Neural progenitor cell (in vitro differentiated cells): ENCODE measurements at regions not wholly inside any gene's neighbourhood (a gene's known extent, or its start where the extent isn't known, plus 50 kb on each side); places are given as distances from the start of the nearest gene placed in this dataset.

Source experiments
- DNase-seq: peaks from one replicate; pipeline ENCODE4 v3.0.0-alpha.2; 2016; ENCODE audit warnings: low spot score
- H2AFZ ChIP-seq: fragments of 200-600 bp; sonication (generic); replicated peaks from 2 replicates; pipeline ENCODE4 v1.6.1; 2016; ENCODE audit warnings: antibody characterized with exemption
- H3F3A ChIP-seq: fragments of 200-600 bp; sonication (generic); 2 replicates; pipeline ENCODE4 v1.6.1; 2016; ENCODE audit warnings: antibody characterized with exemption, low read depth
- H3K27ac ChIP-seq: fragments of 200-600 bp; sonication (generic); 2 replicates; pipeline ENCODE4 v1.5.1; 2016; ENCODE audit warnings: mild to moderate bottlenecking
- H3K27me3 ChIP-seq: fragments of 200-600 bp; sonication (generic); 2 replicates; pipeline ENCODE4 v1.6.1; 2016; ENCODE audit warnings: mild to moderate bottlenecking, moderate library complexity
- H3K36me3 ChIP-seq: fragments of 200-600 bp; sonication (generic); 2 replicates; pipeline ENCODE4 v1.5.1; 2016
- H3K4me1 ChIP-seq: fragments of 200-600 bp; sonication (generic); 2 replicates; pipeline ENCODE4 v1.6.1; 2016; ENCODE audit warnings: mixed run types
- H3K4me2 ChIP-seq: fragments of 200-600 bp; sonication (generic); 2 replicates; pipeline ENCODE4 v1.6.1; 2016
- H3K4me3 ChIP-seq: fragments of 200-600 bp; sonication (generic); 2 replicates; pipeline ENCODE4 v1.5.1; 2016
- H3K79me2 ChIP-seq: fragments of 200-600 bp; sonication (generic); 2 replicates; pipeline ENCODE4 v1.6.1; 2016; ENCODE audit warnings: low read depth
- H3K9ac ChIP-seq: fragments of 200-600 bp; sonication (generic); 2 replicates; pipeline ENCODE4 v1.6.1; 2016
- H3K9me3 ChIP-seq: fragments of 200-600 bp; sonication (generic); 2 replicates; pipeline ENCODE4 v1.5.1; 2016; ENCODE audit warnings: low read depth
- H4K20me1 ChIP-seq: fragments of 200-600 bp; sonication (generic); 2 replicates; pipeline ENCODE4 v1.6.1; 2016; ENCODE audit warnings: low read depth
- H3K27ac Mint-ChIP-seq: 3 replicates; pipeline ENCODE4 v1.8.0; 2021; ENCODE audit warnings: mixed read lengths
- H3K27me3 Mint-ChIP-seq: 2 replicates; pipeline ENCODE4 v1.8.0; 2022; ENCODE audit warnings: low read depth, mild to moderate bottlenecking, inconsistent platforms, moderate library complexity, mixed read lengths; ENCODE audit not compliant: insufficient read depth
- H3K36me3 Mint-ChIP-seq: 3 replicates; pipeline ENCODE4 v1.8.0; 2021; ENCODE audit warnings: mixed read lengths
- H3K4me1 Mint-ChIP-seq: 3 replicates; pipeline ENCODE4 v1.8.0; 2021; ENCODE audit warnings: mixed read lengths
- H3K4me3 Mint-ChIP-seq: 3 replicates; pipeline ENCODE4 v1.8.0; 2021; ENCODE audit warnings: mild to moderate bottlenecking, moderate library complexity, mixed read lengths
- H3K9me3 Mint-ChIP-seq: 3 replicates; pipeline ENCODE4 v1.8.0; 2020; ENCODE audit warnings: mixed read lengths
- CTCF ChIP-seq: fragments of 200-600 bp; sonication (generic); IDR thresholded peaks from 2 replicates; pipeline ENCODE4 v1.5.1; 2017; ENCODE audit warnings: antibody characterized with exemption, mild to moderate bottlenecking
- EZH2 ChIP-seq: fragments of 200-600 bp; sonication (generic); IDR thresholded peaks from 2 replicates; pipeline ENCODE4 v1.6.1; 2017; ENCODE audit warnings: antibody characterized with exemption, mild to moderate bottlenecking, moderate library complexity
- EZH2phosphoT487 ChIP-seq: fragments of 200-600 bp; sonication (generic); IDR thresholded peaks from 2 replicates; pipeline ENCODE4 v1.6.1; 2017; ENCODE audit warnings: antibody characterized with exemption

- Histone ChIP-seq H3K27ac (no peak overlapping the region), H3K4me3 (no peak overlapping the region), H3K4me2 (no peak overlapping the region), H3F3A (no peaks in the 10 kb centered on the region), H3K9me3 (no peaks in the 10 kb centered on the region), H2AFZ (peak overlapping the region; percentile 2), H3K27me3 (no peaks in the 10 kb centered on the region), H4K20me1 (no peaks in the 10 kb centered on the region), H3K36me3 (no peaks in the 10 kb centered on the region), H3K9ac (no peak overlapping the region), H3K79me2 (no peaks in the 10 kb centered on the region), H3K4me1 (peaks cover 3% of the 10 kb centered on the region)
- no peaks in the 10 kb centered on the region for H3K27me3 Mint-ChIP-seq
- H3K4me3 Mint-ChIP-seq, result no peak overlapping the region
- H3K4me1 Mint-ChIP-seq, result peaks cover 10% of the 10 kb centered on the region
- H3K36me3 Mint-ChIP-seq, result no peaks in the 10 kb centered on the region
- H3K9me3 Mint-ChIP-seq, result peaks cover 5% of the 10 kb centered on the region
- TF ChIP-seq EZH2 (no peak), EZH2phosphoT487 (no peak), CTCF (no peak)
- DNase-seq, result no peak
- H3K27ac Mint-ChIP-seq, result peak overlapping the region; percentile 14
Observed at GRCh38 chr6:44634321-44634720, 246.8 kb downstream of the CDC5L start.

- no peaks in the 10 kb centered on the region for H3K36me3 ChIP-seq
- H2AFZ ChIP-seq, result no peak overlapping the region
- H3F3A ChIP-seq, result no peaks in the 10 kb centered on the region
- no peak overlapping the region for H3K4me2 ChIP-seq
- Mint-ChIP-seq H3K36me3 (no peaks in the 10 kb centered on the region), H3K4me1 (peaks cover 6% of the 10 kb centered on the region), H3K27ac (no peak overlapping the region), H3K27me3 (peaks cover 1% of the 10 kb centered on the region), H3K9me3 (peaks cover 5% of the 10 kb centered on the region), H3K4me3 (no peak overlapping the region)
- no peaks in the 10 kb centered on the region for H3K9me3 ChIP-seq
- no peaks in the 10 kb centered on the region for H3K79me2 ChIP-seq
- H4K20me1 ChIP-seq, result no peaks in the 10 kb centered on the region
- no peak overlapping the region for H3K27ac ChIP-seq
- DNase-seq, result no peak
- H3K27me3 ChIP-seq, result no peaks in the 10 kb centered on the region
- no peaks in the 10 kb centered on the region for H3K4me1 ChIP-seq
- no peak overlapping the region for H3K4me3 ChIP-seq
- H3K9ac ChIP-seq, result no peak overlapping the region
- no peak for TF ChIP-seq EZH2
- TF ChIP-seq CTCF, result no peak
- no peak for TF ChIP-seq EZH2phosphoT487
Observed at GRCh38 chr6:44635486-44635885, 248.0 kb downstream of the CDC5L start.

- Histone ChIP-seq H3K9ac (no peak overlapping the region), H3K27me3 (no peaks in the 10 kb centered on the region), H3K36me3 (no peaks in the 10 kb centered on the region), H3K79me2 (no peaks in the 10 kb centered on the region), H4K20me1 (no peaks in the 10 kb centered on the region), H2AFZ (no peak overlapping the region), H3K4me1 (no peaks in the 10 kb centered on the region), H3K4me2 (no peak overlapping the region), H3F3A (no peaks in the 10 kb centered on the region), H3K4me3 (no peak overlapping the region), H3K27ac (no peak overlapping the region), H3K9me3 (no peaks in the 10 kb centered on the region)
- Mint-ChIP-seq H3K36me3 (no peaks in the 10 kb centered on the region), H3K9me3 (peaks cover 5% of the 10 kb centered on the region), H3K4me3 (no peak overlapping the region), H3K27ac (no peak overlapping the region), H3K4me1 (peaks cover 5% of the 10 kb centered on the region), H3K27me3 (peaks cover 2% of the 10 kb centered on the region)
- TF ChIP-seq CTCF (no peak), EZH2phosphoT487 (no peak), EZH2 (no peak)
- no peak for DNase-seq
Observed at GRCh38 chr6:44636561-44637248, 249.2 kb downstream of the CDC5L start.
